Stimulated activated CD4-positive, alpha-beta T cell treated with anti-CD3 and anti-CD28 coated beads, Interleukin-15, amount 100 ng/mL, for 48 hours (primary cell): ENCODE measurements at regions not wholly inside any gene's neighbourhood (a gene's known extent, or its start where the extent isn't known, plus 50 kb on each side); places are given as distances from the start of the nearest gene placed in this dataset.

Experiments used
- DNase-seq, 2 donors: peaks; one replicate each; pipeline ENCODE4 v3.0.0-alpha.2; 2020; ENCODE audit warnings: low read depth in 2 of 2

DNA sequence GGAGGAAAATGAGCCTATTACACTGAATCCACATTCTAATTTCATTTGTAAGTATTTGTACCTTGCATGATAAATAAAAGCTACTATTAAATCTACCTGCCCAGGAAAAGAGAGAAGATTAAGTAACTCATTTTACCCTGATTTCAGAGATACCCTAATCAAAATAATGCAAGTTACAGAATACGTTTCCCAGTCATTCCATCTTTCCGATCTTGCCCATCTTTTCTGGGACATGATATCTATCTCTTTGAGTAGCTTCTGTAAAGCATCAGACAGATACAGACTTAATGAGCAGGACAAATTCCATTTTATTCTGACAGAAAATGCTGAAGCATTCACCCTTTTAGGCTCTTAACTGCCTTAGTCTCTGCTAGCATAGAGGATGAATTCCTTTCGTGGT, 56.6 kb downstream of the SPRY2 start:
- no peak for DNase-seq

DNA sequence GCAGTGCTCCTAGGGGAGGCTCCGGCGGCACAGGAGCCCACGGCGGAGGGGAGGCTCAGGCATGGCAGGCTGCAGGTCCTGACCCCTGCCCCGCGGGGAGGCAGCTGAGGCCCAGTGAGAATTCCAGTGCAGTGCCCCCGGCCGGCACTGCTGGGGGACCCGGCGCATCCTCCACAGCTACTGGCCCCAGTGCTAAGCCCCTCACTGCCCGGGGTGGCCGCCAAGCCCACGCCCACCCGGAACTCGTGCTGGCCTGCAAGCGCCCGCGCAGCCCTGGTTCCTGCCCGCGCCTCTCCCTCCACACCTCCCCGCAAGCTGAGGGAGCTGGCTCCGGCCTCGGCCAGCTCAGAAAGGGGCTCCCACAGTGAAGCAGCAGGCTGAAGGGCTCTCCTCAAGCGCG, 62.2 kb downstream of the SPRY2 start:
- DNase-seq: no peak

DNA sequence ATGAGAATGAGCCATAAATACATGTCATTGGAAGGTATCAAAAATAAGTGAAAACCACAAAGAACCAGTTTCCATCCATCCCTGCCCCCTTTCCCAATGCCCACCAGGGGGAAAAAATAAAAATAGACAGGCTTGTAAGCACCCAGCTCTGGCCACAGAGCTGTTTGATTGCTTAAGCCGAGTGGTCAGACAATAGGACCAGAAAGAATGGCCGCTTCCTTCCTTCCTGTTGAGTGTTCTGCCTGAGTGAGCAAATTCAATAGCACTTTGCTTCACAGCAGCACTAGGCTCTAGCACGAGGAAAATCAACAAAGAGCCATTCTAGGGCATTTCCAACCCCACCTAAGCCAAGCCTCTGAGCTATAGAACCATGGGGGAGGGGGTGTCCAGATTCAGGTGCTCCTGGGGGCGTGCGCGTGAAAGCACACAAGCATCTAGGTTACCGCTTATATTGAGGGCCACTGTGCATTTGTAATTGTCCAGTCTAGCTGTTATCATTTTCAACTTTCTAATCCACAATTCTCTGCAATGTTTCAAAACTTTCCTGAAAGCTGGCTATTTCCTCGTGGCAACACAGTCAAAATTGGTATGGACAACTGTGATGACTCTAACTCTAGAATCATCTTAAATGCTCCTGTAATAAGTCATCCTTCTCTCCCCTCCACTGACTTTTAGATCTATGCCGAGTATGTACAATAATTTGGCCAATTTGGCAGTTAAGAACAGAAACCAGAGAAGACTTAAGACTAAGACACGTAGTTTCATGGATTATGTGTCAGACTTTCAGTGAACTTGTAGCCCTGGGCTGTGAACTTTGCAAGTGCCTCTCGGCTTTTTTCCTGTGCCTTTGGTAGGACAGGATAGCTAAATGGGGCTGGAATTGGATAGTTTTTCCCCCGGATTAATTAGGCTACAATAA, 64.3 kb downstream of the SPRY2 start:
- no peak for DNase-seq

DNA sequence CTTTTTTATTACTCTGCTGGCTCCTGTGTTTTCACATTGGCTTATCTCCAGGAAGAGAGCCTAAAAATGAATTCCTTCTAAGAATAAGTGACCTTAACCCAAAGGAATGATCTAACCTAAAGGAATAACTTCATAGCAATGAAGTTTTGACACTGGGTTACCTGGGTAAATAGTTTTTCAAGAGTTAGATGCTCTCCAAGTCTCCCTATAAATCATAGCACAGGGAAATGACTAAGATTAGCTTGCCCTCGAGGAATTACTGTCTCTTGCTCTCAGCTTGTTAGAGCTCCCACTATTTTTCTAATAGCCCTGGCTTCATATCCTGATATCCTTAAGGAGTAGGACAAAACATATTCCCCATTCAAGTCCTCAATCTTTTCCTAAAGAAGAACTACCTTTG, 66.3 kb downstream of the SPRY2 start:
- DNase-seq: no peak

DNA sequence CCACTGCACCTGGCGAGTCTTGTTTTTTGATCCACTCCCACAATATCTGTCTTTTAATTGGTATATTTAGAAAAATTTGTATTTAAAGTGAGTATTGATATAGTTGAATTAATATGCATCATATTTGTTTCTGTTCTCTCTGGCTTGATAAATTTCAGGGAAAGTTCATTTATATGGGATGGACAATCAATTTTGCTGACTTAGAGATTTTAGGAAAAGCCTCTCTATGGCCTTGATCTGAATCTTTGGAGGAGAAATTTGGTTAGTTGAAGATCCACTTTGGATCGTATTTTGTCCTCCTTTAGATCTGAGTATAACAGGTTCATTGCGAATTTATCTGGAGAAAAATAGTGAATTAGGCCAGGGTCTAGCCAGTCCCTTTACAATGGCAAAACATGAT, 67.2 kb downstream of the SPRY2 start:
- DNase-seq: no peak

DNA sequence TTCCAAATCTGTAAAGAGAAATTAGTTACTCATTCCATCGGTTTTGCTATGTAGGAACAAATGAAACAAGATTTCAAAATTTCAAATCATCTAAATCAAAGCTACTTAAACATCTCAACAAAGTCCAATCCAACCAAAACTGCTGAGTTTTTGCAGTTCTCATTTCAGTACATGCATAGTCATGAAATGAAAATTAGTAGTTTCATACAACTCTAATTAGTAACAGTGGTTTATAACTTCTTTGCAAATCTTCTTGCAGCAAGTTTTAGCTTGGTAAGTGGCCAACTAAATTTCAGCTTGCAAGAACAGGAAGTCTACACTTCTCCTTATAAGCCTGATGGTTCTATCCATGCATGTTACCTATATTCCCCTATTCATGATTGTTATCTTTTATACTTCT, 75.6 kb downstream of the SPRY2 start:
- no peak for DNase-seq

DNA sequence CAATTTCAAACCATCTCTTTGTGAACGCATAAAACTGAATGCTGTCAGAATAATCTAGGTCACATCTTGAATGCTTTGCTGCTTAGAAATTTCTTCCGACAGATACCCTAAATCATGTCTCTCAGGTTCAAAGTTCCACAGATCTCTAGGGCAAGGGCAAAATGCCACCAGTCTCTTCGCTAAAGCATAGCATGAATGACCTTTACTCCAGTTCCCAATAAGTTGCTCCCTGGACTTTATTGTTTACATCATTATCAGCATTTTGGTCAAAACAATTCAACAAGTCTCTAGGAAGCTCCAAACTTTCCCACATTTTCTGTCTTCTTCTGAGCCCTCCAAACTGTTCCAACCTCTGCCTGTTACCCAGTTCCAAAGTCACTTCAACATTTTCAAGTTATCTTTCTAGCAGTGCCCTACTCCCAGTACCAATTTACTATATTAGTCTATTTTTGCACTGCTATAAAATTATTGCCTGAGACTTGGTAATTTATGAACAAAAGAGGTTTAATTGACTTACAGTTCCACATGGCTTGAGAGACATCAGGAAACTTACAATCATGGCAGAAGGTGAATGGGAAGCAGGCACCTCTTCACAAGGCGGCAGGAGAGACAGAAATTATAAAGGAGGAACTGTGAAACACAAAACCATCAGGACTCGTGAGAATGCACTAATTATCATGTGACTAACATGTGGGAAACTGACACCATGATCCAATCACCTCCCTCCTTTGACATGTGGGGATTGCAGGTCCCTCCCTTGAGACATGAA, 77.0 kb downstream of the SPRY2 start:
- DNase-seq: no peak

- DNase-seq: no peak
These were observed 78.8 kb downstream of the SPRY2 start for GRCh38 chr13:80262051-80262695.

DNA sequence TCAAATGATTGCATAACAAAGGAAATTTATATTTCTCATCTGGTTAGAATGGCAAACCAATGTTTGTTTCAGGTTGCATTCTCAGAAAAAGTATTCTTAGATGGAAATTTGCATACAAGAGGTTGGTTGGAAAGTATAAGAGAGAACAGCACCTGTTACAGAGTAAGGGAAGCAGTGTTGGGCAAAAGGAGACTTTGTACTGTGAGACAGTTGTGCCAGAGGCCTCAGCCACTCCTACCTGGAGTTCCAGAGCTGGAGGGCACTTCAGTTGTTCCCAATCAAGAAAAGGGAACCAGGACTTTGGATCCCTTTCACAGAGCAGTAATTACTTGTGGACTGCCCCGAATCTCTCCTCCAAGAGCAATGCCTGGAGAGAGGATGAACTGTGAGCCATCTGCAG, 81.8 kb downstream of the SPRY2 start:
- no peak for DNase-seq

- no peak for DNase-seq
These were observed 84.5 kb downstream of the SPRY2 start for GRCh38 chr13:80256352-80256932.

GRCh38 chr13:80255946-80256345, 85.0 kb downstream of the SPRY2 start:
- no peak for DNase-seq

DNA sequence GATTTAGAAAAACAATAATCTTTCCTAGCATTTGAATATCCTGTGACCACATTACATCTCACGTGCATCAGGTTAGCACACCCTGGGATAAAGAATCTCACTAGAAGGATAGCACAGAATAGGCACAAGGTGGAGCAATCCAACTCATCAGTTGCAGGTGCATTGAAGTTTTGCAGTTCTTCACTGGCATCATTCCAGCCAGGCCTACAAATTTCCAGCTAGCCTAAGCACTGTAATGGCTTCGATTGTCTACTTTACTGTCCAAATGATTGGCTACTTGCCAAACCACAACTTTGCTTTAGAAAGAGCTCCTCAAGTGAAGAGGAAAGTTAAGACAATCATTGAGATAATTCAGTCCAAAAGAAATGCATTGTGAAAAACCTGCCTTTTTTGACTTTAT, 89.5 kb downstream of the SPRY2 start:
- no peak for DNase-seq

DNA sequence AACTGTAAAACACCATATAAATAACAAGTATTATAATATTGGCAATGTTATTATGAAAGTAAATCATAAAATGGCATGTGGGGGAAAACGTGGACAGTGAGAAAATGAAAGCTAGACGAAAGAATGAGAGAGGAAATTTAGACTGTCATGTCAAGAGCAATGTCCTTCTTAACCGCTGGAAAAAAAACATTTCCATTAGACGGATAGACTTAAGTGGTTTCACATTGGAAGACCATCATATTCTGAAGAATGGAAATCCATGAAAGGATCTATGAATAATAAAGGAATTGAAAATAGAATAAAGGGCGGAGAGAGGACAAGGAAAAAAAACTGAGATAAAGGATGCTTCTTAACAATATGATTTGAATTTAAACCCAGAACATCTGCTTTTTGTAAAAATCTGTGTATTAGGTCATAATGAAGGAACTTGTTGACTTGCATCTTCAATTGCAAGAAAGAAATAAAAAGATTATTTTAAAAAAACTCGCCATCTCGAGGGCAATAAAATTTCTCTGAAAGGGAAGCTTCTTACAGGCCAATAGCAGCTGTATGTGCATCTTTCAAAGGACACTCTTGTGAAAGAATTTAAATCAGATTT, 90.6 kb downstream of the SPRY2 start:
- DNase-seq: no peak

- no peak for DNase-seq
These were observed 91.3 kb downstream of the SPRY2 start for GRCh38 chr13:80249516-80250212.

- DNase-seq: no peak
These were observed 95.7 kb downstream of the SPRY2 start for GRCh38 chr13:80245162-80245733.

- no peak for DNase-seq
These were observed 96.4 kb downstream of the SPRY2 start for GRCh38 chr13:80244574-80244973.

GRCh38 chr13:80242728-80243427, 98.0 kb downstream of the SPRY2 start:
- no peak for DNase-seq

DNA sequence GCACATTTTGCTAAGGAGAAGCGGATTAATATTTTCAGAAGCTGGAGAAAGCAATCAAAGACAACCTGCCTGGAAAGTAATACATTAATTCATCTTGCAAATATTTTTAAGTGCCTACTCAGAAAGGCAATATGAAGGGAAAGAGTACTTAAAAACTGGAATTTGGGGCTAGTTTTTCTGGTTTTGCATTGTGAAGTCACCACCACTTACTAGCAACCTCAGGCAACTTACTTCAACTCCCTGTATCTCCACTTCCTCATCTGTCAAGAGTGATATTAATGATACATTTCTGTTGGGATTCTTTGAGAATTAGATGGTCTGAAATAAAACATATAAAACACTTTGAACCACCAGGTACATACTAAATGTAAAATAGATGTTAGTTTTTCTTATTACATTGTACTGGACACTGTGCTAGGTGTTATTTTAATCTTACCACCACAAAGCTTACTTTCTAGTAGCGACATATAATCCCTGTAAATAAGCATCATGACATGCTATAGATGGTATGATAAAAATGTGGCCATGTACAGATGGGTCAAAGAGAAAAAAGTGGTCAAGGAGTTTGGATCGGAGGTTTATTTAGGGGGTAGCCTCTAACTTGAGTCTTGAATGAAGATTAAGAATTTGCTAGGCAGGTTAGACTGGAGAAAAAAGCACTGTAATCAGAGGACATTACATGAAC, 101.2 kb downstream of the SPRY2 start:
- no peak for DNase-seq

DNA sequence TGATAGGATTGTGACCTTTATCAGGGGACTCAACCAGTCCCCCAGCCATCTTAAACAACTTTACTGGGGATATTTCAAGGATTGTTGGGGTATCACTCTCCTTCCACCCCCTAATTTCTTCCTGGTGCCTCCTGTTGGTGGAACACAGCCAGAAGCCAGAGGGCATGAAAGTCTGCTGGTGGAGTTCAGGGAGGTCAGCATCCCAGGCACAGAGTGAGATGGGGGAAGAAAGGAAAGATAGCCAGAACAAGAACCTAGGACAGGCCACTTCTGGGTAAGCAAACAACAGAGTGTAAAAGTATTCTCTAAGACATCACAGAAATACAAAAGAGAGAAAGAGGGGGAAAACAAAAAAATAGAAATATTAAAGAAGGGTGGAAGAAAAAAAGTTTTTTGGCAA, 101.8 kb downstream of the SPRY2 start:
- DNase-seq: no peak

GRCh38 chr13:80237646-80238045, 103.3 kb downstream of the SPRY2 start:
- no peak for DNase-seq
